Lung microvascular endothelial cell (primary cell): ENCODE measurements at regions not wholly inside any gene's neighbourhood (a gene's known extent, or its start where the extent isn't known, plus 50 kb on each side); places are given as distances from the start of the nearest gene placed in this dataset.

Experiments used
- DNase-seq, 2 donors: peaks; one replicate each; pipeline versions ENCODE4 v3.0.0 to v3.0.0-alpha.2; 2010; ENCODE audit warnings: low read depth in 2 of 2

DNA sequence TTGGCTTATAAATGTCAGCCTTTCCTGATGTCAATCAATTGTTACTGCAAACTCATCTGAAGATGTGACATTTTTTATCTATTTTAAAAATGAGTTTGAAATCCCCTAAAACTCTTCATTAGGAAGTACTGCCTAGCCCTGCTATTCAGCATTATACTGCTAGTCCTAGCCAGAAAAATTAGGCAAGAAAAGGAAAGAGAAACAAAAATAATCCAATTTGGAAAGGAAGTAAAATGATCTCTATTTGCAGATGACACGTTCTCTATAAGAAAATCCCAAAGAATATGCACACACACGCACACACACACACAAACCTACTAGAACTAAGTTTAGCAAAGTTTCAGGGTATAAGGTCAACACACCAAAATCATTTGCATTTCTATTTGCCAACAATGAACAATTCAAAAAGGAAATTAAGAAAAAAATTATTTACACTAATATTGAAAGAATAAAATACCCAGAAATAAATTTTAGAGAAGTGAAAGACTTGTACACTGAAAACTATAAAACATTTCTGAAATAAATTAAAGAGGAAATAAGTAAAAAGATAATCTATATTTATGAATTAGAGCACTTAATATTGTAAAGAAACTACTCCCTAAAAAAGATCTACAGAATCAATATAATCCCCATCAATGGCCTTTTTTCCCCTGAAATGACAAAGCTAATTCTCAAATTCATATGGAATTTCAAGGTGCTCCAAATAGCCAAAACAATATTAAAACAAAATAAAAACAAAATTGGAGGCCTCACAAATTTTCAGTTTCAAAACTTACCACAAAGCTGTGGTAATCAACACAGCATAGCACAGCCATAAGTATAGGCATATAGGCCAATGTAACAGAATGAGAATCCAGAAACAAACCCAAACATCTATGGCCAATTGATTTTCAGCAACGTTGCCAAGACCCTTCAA is 433.7 kb upstream of the TRIB2 start:
- DNase-seq: no peak

DNA sequence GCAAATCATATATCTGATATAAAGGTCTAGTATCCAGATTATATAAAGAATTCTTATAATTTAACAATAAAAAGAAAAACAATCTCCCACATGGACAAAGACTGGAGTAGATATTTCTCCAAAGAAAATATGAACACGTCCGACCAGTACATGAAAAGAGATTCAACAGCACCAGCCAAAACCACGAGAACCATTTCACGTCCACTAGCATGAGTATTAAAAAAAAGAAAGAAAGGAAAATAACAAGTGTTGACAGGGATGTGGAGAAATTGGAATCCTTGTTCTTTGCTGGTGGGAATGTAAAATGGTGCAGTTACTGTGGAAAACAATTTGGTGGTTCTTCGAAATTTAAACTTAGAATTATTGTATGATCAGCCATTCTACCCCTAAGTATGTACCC is 432.7 kb upstream of the TRIB2 start:
- no peak for DNase-seq

DNA sequence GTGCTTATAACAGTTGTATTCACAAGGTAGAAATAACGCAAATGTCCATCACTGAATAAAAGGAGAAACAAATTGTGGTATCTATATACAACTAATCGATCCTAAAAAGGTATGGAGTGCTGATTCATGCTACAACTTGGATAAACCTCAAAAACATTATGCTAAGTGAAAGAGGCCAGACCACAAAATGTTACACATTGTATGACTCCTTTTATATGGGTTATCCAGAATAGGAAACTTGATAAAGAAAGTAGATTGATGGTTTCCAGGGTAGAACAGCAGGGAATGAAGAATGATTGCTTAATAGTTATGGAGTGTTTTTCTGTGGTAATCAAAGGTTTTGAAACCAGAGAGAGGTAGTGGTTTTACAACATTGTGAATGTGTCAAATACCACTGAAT is 432.2 kb upstream of the TRIB2 start:
- peak in 1 of 2 donors; percentile 11 for DNase-seq

DNA sequence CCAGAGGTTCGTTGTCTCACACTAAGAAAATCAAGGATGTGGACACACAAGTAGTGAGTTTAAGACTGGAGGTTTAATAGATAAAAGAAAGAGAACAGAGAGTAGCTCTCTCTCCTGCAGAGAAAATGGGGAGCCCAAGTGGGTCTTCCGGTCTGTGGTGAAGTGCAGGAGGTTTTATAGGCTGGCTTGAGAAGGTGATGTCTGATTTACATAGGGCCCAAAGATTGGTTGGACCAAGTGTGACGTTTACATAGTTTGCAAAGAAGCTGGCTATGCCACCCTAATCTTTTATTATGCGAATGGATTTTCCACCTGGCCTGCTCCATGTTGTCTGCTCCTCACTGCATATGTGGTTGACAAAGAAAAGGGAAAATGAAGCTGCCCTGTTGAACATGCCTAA is 430.4 kb upstream of the TRIB2 start:
- no peak for DNase-seq

DNA sequence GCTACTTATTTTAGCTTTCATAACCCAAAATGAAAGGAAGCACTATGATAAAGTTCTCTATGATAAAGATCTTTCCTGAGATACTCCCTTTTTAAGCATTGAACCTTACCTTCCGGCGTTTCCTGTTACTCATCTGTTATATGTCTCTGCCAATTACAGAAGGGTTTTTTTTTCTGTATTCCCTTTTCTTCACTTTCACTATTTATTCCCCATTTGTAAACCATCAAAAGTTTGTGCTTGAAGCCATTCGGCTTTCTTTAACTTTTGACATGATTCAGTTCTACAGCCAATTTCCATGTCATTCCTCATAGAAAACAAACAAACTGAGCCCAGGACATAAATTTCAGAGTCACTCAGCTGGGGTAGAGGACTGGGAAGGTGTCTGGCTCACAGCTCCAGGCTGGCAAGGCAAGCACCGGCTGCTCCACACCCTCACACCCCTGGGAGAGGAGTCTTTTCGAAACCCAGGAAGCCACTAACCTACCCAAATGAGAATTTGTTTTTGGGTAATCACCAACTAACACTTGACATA is 429.4 kb upstream of the TRIB2 start:
- DNase-seq: peak; percentile 2 to 69

DNA sequence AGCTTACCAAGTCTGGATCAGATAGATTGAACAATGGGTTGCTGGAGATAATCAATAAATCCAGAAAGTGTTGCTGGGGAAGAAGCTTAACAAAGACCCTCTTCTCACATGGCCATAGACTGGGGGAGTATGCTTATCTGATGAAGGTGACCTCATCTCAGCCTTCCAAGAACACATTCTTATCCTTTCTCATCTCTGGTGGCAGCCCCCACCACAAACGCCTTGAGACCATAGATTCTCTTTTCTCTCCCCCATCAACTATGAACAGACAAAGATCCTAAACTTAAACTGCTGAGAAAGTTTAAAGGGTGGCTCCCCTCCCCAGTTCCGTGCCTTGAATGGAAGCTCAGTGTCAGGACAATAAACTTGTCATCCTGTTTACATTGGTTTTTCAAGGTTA is 428.7 kb upstream of the TRIB2 start:
- no peak for DNase-seq

DNA sequence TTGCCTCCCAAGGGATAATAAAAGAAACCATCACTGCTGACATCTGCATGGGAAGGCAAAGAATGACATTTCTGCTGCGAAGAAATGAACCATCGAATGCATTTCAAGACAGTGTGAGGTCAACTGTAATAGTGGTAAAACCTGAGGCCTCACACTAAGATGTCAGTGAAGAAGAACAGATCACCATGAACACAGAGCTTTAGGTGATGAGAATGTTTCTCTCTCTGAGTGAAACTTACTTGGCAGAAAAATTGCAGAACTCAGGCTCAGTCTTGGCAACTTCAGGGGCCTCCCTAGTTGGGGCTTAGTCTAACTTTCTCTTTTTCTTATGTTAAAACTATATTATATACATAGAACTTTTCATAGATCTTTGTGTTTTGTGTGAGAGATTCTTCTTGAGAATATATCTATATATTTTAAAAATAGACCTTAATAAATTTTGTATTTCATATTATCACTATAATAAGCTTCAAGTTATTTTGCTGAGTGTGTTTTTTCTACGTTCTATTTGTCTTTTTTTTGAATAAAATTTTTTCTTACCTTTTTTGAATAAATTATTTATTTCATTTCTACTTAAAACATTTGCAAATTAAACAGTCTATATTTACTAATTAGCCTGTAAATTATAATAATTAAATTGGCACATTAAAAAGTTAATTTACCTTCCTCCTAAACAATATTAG is 427.5 kb upstream of the TRIB2 start:
- DNase-seq: no peak

DNA sequence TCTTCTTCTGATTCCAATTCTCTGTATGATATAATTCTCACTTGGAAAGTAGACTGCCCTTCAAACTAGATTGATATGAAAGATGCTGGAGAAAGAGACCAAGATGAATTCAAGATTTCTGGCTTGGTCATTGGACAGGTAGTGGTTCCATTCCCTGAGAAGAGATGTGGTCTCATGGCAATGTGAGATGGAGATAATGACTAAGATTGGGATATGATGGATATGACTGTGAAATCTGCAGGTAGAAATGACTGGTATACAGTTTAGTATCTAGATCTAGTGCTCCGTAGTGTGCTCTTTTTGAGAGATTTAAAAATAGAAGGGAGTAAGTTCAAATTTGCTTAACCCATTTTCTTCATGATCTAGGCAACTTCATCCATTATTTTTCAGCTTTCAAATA is 425.4 kb upstream of the TRIB2 start:
- DNase-seq: no peak

DNA sequence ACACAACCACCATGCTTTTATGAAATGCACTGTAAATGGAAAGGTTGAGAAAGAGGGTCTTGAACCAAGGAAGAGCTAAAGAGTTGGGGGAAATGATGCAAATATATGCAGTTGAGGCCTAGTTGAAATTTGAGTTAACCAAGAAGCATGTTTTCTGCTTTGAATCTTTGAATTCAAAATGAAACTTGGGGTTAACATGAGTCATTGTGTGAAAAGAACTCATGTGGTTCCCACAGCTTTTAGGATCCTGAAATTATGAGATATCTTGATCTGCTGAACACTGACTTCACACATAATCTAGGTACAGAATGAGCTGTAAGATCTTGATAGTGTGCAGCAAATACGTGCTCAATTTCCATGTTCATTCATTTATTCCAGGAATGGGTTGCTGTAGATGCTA is 422.9 kb upstream of the TRIB2 start:
- DNase-seq: no peak

DNA sequence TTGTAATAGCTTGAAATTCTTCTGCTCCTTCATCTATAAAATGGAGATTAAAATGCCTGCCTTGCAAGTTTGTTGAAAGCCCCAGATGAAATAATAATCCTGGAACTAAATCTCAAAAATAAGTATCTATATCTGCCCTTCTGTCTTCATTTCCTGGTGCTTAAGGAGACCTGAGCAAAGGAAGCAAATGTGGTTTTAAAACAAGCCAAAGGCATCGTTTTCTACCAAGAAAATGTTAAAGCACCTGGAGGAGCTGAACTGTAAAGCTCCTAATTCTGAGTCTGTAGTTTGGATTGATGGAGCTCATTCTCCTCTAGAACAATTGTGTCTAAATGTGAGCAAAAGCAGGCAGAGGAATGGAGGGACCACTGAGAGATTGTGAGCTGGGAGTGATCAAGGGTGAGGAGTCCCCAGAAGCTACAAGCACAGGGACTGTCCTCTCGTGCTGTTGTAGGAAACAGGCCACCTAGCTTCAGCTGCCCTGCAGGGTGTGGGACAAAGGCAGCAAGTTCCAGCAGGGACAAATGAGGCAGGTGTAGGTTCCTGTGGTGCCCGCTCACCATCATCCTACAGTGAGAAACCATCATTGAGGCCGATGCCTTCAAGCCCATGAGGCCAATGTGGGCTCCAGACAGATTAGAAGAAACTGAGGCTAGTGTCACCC is 420.7 kb upstream of the TRIB2 start:
- DNase-seq: no peak

DNA sequence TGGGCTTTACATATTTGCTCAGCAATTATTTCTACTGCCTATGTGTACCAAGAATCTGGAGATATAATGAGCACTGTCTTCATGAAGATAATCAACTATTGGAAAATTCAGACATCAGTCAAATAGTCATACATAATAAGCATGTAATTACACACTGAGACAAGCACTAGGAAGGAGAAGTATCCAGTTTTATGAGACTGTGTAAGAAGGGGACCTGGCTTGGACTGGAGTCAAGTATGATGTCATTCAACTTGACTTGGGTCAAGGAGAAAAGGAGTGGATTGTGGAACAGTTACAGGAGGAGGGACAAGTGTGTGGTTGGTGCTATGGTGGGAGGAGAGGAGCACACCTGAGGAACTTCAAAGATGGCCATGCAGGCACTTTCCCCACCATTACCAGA is 419.8 kb upstream of the TRIB2 start:
- no peak for DNase-seq

DNA sequence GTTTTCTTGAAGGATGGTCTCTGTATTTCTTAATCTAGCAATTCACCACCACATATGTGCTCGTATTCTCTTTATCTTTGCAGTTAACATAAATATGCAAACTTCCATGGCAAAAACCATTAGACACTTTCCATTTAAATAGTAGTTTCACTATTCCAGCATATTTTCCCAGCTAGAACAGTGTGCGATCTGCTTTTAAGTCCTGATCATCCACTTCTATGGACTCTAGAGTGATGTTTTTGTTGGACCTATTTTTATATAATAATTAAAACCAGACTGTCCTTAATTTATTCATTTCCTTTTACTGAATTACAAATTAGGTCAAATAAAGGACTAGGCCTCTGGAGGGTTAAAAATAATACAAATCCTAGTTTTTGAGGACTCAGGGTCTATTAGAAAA is 418.4 kb upstream of the TRIB2 start:
- no peak for DNase-seq

DNA sequence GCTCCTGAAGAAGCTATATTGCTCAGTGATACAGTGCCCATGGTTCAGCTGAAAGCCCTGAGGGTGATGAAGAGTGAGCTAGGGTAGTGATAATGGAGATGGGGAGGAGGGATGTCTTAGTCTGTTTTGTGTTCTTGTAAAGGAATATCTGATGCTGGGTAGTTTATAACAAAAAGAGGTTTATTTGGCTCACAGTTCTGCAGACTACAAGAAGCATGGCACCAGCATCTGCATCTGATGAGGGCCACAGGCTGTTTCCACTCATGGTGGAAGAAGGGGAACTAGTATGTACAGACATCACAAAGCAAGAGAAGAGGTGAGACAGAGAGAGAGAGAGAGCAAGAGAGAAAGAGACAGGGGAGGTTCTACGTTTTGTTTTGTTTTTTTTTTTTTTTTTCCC is 417.3 kb upstream of the TRIB2 start:
- no peak for DNase-seq

DNA sequence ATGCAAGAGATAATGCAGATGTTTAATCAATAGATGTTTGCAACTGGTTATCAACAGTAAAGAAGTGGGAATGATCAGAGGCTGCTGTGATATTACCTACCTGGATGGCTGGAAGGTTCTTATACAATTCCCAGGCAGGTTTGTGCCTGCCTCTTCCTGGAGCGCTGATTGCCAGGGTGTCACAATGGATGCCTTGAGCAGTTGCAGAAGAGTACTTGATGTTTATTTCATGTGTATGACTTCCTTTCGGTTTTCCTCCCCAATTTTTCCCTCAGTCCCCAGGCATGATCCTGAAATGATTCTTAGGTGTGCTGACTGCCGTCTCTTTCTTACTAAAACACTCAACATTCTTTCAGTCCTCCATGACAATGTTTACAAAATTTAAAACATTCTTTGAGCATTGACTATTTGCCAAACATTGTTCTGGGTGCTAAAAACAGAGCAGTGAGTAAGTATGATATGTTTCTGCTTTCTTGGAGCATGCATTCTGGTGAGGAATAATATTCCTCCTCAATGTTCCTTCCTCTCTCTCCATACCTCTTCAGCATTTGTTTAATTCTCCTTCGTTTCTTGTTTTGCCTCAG is 416.6 kb upstream of the TRIB2 start:
- peak in 1 of 2 donors; percentile 31 for DNase-seq

DNA sequence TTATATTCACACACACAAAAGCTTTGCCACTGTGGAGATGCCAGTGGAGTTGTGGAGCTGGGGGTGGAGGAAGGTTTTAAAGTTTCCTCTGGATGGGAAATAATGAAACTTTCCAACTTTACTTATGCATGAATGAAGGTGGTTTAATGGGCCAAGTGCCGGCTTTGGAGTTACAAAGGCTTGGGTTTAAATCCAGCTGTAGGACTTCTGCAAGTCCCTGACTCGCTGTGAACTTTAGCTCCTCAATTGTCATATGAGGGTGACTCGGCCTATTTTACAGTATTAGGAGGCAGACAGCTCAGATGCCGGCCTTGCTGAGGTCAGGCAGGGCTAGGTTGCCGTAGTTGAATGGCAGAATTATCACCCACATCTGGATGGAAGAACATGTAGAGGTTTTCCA is 415.8 kb upstream of the TRIB2 start:
- DNase-seq: no peak

DNA sequence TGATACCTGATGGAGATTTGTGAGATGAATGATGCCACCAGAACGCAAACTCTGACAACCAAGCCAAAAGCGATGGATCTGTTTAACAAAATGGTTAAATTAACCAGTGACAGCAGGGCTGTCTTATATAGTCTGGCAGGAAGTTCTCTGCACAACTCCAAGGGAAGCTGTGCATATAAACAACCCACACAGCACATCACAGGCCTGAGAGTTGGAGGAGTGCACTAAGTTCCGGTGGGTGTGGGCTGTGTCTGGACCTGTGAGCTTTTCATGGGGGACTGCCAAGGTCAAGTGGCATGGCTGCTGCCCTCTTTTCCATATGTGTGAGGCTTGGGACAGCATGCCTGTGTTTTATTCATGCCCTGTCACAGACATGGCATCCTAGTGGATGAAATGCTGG is 414.6 kb upstream of the TRIB2 start:
- peak in 1 of 2 donors; percentile 16 for DNase-seq

DNA sequence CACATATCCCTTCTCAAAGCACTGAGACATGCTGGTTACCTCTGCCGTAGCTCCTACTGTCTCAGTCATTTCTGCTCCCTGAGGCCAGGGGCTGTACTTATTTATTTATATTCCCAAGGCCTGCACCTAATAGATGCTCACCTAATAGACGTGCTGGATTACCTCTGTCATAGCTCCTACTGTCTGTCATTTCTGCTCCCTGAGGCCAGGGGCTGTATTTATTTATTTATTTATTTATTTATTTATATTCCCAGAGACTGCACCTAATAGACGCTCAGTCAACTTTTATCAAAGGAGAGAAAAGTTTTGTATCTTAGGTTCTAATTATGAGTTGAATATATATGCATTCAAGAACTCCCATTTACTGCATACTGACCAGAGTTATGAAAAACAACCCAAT is 414.0 kb upstream of the TRIB2 start:
- no peak for DNase-seq

DNA sequence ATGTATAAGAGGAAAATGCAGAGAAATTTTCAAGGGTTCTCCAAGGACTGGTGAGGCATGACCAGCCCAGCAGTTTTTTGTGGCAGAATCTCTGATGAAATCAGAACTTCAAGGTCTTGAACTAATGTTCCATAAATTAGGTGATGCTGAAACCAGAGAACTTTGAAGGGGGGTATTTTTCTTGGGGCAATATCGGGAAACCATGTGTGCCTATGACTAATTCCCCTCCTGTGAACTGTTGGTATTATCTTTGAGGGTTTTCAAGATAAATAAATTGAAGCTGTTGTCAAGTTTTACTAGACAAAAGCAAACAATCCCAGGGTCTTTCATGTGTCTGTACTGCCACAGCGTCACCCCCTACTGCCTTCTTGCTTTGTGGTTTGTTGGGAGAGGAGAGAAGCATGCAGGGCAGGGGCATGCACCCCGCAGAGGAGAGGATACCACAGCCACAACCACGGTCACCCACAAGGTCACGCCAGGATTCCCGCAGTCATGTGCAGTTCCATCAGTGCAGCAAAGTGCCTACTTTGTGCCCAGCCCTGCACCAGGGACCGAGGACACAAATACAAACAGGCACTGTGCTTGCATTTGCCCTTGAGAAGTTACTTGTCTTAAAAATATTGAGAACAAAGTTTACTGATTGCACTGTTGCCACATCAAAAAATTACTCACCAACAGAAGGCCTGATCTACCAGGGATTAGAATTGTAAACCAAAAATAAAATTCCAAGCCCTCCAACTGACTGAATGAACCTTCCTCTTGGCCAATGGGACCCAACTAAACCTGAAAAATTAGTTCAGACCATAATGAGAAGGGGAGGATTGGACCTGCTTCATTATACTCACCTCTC is 413.3 kb upstream of the TRIB2 start:
- peak in 1 of 2 donors; percentile 17 for DNase-seq

DNA sequence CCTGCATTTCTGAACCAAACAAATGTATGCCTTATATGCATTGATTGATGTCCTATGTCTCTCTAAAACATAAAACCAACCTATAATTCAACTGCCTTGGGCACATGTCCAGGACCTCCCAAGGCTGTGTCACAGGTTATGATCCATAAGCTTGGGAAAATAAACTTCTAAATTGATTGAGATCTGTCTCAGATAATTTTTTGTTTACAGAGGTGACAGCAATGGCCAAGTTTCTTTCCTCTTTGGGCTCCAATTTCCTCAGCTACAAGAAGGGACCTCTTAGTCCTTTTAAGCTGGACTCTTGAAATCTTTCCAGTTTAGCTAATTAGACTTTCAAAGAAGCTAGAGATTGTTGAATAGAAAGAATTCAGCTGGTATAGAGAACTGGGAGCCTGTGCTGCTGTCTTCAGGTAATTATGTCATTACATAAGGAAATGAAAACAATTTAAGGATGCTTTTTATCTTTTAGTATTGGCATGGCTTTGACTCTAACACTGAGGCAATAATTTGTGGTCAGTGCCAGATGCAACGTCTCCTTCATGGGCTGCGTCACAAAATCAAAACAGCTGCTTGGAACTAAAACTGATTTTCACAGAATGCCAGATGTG is 412.1 kb upstream of the TRIB2 start:
- DNase-seq: no peak

DNA sequence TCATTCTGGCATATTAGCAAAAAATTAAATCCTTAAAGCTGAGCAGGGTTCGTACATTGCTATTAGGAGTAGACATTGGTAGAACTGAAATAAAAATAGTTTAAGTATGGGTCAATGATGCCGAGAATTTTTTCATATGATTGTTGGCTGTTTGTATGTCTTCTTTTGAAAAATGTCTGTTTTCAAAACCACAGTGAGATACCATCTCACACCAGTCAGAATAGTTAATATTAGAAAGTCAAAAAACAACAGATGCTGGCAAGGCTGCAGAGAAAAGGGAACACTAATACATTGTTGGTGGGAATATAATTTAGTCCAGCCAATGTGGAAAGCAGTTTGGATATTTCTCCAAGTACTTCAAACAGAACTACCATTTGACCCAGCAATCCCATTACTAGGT is 410.8 kb upstream of the TRIB2 start:
- DNase-seq: no peak

DNA sequence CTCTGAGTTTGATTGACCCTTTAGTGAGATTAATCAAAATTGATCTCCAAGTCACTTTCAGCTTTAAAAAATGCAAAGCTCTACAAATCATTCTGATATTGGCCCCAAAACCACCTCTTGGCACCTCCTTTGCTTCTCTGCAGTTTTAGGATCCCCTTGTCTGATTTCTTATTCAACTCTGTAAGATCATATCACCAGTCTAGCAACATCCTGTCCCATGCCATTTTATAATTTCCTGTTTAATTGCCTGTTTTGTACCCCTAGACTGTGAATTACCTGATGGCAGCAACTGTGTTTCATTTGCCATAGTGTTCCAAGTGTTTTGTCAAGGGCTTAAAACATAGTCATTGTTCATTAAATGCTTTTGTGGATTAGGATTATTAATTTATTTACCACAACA is 406.3 kb upstream of the TRIB2 start:
- DNase-seq: no peak
